ENCODE measurements at regions not wholly inside any gene's neighbourhood (a gene's known extent, or its start where the extent isn't known, plus 50 kb on each side); places are given as distances from the start of the nearest gene placed in this dataset.

DNA sequence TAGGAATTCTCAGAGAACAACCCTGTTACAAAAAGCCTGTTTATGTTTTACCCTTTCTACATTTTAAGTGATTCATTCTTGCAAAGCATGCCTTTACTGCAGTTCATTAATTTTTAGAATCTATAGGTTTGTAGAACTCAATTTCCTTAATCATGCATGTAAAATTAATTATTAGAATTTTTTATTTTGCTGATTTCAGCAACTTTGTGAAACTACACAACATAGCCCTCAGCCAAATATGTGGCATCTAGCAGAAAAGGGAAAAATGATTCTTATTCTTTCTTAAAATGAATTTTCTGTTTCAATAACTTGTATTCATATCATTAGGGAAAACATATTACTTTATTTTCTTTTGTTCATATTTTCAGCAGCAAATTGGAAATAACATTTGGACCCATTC lies 392.9 kb upstream of the PFKP start:
- no peak overlapping the region for H3K27ac ChIP-seq (ENCODE audit: low read depth in 1 of 2, low read length in 2 of 2)
- intact Hi-C loops (cut with DNase I, micrococcal nuclease) = no loop called here
- peaks cover 0 to 2% of the 10 kb centered on the region in 2 experiments for H3K27me3 ChIP-seq (ENCODE audit: control insufficient read depth in 1 of 2, insufficient read depth in 2 of 2, low read length in 2 of 2)
- H3K36me3 Mint-ChIP-seq (ENCODE audit: low read depth) = no peaks in the 10 kb centered on the region
- no peaks in the 10 kb centered on the region for H3K4me1 ChIP-seq (ENCODE audit: insufficient read depth, low read length)
- H3K4me1 Mint-ChIP-seq (ENCODE audit: low read depth) = no peaks in the 10 kb centered on the region
- peaks cover 3% of the 10 kb centered on the region for H3K27me3 Mint-ChIP-seq
- H3K36me3 ChIP-seq (ENCODE audit: insufficient read depth, low read length) = no peaks in the 10 kb centered on the region
- no peak overlapping the region for H3K27ac Mint-ChIP-seq
- no peak overlapping the region for H3K4me3 ChIP-seq (ENCODE audit: low read length)
- CTCF ChIA-PET = no interaction called here
- peaks cover 0 to 5% of the 10 kb centered on the region in 2 experiments for H3K9me3 ChIP-seq (ENCODE audit: control insufficient read depth in 1 of 2, insufficient read depth in 1 of 2, low read length in 2 of 2)
- DNase-seq = no peak
- POLR2A ChIA-PET = no interaction called here
- ATAC-seq (ENCODE audit: poor library complexity) = no peak
- no peaks in the 10 kb centered on the region for H3K9me3 Mint-ChIP-seq
- no peak for TF ChIP-seq CTCF (IDR thresholded peaks at IDR 0.05)
- no peak overlapping the region for H3K4me3 Mint-ChIP-seq

DNA sequence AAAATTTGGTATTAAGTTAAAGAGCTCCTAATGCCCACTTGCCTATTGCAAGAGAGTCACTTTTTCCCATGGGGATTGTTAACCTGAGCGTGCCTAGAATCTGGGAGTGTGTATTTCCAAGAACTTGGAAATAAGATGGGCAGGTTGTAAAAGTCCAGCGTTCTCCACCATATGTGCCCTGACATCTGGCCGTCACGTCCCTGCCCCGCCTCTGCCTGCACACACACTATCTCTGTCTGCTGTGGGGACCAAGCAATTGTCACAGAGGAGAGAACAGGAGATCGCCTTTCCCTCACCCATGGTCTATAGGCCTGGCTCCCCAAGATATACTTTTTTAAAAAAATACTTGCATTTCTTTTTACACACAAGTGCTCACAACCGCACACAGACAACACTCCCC lies 396.5 kb upstream of the PFKP start:
- H3K36me3 ChIP-seq (ENCODE audit: insufficient read depth, low read length) = no peaks in the 10 kb centered on the region
- CTCF ChIA-PET = no interaction called here
- Mint-ChIP-seq H3K27ac (no peak overlapping the region), H3K4me3 (no peak overlapping the region), H3K4me1 (ENCODE audit: low read depth) (no peaks in the 10 kb centered on the region), H3K36me3 (ENCODE audit: low read depth) (no peaks in the 10 kb centered on the region), H3K9me3 (no peaks in the 10 kb centered on the region), H3K27me3 (no peaks in the 10 kb centered on the region)
- POLR2A ChIA-PET = no interaction called here
- H3K27ac ChIP-seq (ENCODE audit: low read depth in 1 of 2, low read length in 2 of 2) = no peak overlapping the region
- H3K4me3 ChIP-seq (ENCODE audit: low read length) = no peak overlapping the region
- ATAC-seq (ENCODE audit: poor library complexity) (no peak), DNase-seq (no peak)
- no peaks in the 10 kb centered on the region for H3K4me1 ChIP-seq (ENCODE audit: insufficient read depth, low read length)
- no peak for TF ChIP-seq CTCF (IDR thresholded peaks at IDR 0.05)
- H3K9me3 ChIP-seq (ENCODE audit: control insufficient read depth in 1 of 2, insufficient read depth in 1 of 2, low read length in 2 of 2) = peaks cover 0 to 5% of the 10 kb centered on the region in 2 experiments
- intact Hi-C loops (cut with DNase I, micrococcal nuclease) = no loop called here
- peaks cover 0 to 2% of the 10 kb centered on the region in 2 experiments for H3K27me3 ChIP-seq (ENCODE audit: control insufficient read depth in 1 of 2, insufficient read depth in 2 of 2, low read length in 2 of 2)

- Mint-ChIP-seq H3K9me3 (peaks cover 4% of the 10 kb centered on the region), H3K4me3 (no peak overlapping the region), H3K36me3 (ENCODE audit: low read depth) (no peaks in the 10 kb centered on the region), H3K27me3 (peaks cover 9% of the 10 kb centered on the region), H3K4me1 (ENCODE audit: low read depth) (no peaks in the 10 kb centered on the region), H3K27ac (no peak overlapping the region)
- ChIA-PET CTCF (no interaction called here), POLR2A (no interaction called here)
- H3K27me3 ChIP-seq (ENCODE audit: control insufficient read depth in 1 of 2, insufficient read depth in 2 of 2, low read length in 2 of 2) = peaks cover 0 to 5% of the 10 kb centered on the region in 2 experiments
- no peaks in the 10 kb centered on the region for H3K36me3 ChIP-seq (ENCODE audit: insufficient read depth, low read length)
- no peak for DNase-seq
- peaks cover 0 to 5% of the 10 kb centered on the region in 2 experiments for H3K9me3 ChIP-seq (ENCODE audit: control insufficient read depth in 1 of 2, insufficient read depth in 1 of 2, low read length in 2 of 2)
- ATAC-seq (ENCODE audit: poor library complexity) = no peak
- intact Hi-C loops (cut with DNase I, micrococcal nuclease) = no loop called here
- H3K27ac ChIP-seq (ENCODE audit: low read depth in 1 of 2, low read length in 2 of 2) = no peak overlapping the region
- H3K4me1 ChIP-seq (ENCODE audit: insufficient read depth, low read length) = no peaks in the 10 kb centered on the region
- no peak overlapping the region for H3K4me3 ChIP-seq (ENCODE audit: low read length)
- TF ChIP-seq CTCF (IDR thresholded peaks at IDR 0.05) = no peak
These were observed 401.6 kb upstream of the PFKP start for GRCh38 chr10:2665772-2666171.
